IMR-90 (cell line): ENCODE measurements at regions not wholly inside any gene's neighbourhood (a gene's known extent, or its start where the extent isn't known, plus 50 kb on each side); places are given as distances from the start of the nearest gene placed in this dataset.

ENCODE experiments used
- CEBPB ChIP-seq: IDR thresholded peaks from 2 replicates; pipeline ENCODE4 v1.6.1; 2012; ENCODE audit warnings: low read depth, low read length, improper control_type of control experiment
- CHD1 ChIP-seq: IDR thresholded peaks from 2 replicates; pipeline ENCODE4 v1.6.1; 2012; ENCODE audit warnings: low read depth, low read length, improper control_type of control experiment
- CTCF ChIP-seq: conservative IDR thresholded peaks from 2 replicates; pipeline ENCODE4 v1.5.1; 2012; ENCODE audit warnings: mild to moderate bottlenecking, low read depth, low read length, improper control_type of control experiment
- FOS ChIP-seq: fragments of 150-350 bp; IDR thresholded peaks from 2 replicates; pipeline ENCODE4 v1.6.1; 2016; ENCODE audit warnings: low read depth, low read length
- MAFK ChIP-seq: IDR thresholded peaks from 2 replicates; pipeline ENCODE4 v1.6.1; 2012; ENCODE audit warnings: low read depth, low read length, improper control_type of control experiment
- MXI1 ChIP-seq: IDR thresholded peaks from 2 replicates; pipeline ENCODE4 v1.6.1; 2012; ENCODE audit warnings: low read depth, mild to moderate bottlenecking, low read length, moderate library complexity, borderline replicate concordance
- POLR2A ChIP-seq: IDR thresholded peaks from 2 replicates; pipeline ENCODE4 v1.6.1; 2012; ENCODE audit warnings: mild to moderate bottlenecking, low read depth, low read length
- RAD21 ChIP-seq: IDR thresholded peaks from 2 replicates; pipeline ENCODE4 v1.6.1; 2012; ENCODE audit warnings: low read length, improper control_type of control experiment
- RCOR1 ChIP-seq: IDR thresholded peaks from 2 replicates; pipeline ENCODE4 v1.6.1; 2012; ENCODE audit warnings: mild to moderate bottlenecking, low read length, improper control_type of control experiment; ENCODE audit not compliant: insufficient replicate concordance
- RFX5 ChIP-seq: IDR thresholded peaks from 2 replicates; pipeline ENCODE4 v1.8.0; 2012; ENCODE audit warnings: low read depth, mild to moderate bottlenecking, low read length, moderate library complexity
- SMC3 ChIP-seq: fragments of 150-350 bp; IDR thresholded peaks from 2 replicates; pipeline ENCODE4 v1.6.1; 2016; ENCODE audit warnings: low read depth, mild to moderate bottlenecking, antibody characterized with exemption, low read length, moderate library complexity

- no peak for TF ChIP-seq POLR2A
- TF ChIP-seq RAD21: no peak
- TF ChIP-seq CTCF: no peak
- TF ChIP-seq RFX5: no peak
- TF ChIP-seq SMC3: no peak
- TF ChIP-seq CHD1: no peak
- TF ChIP-seq FOS: no peak
- TF ChIP-seq MXI1: no peak
- no peak for TF ChIP-seq MAFK
- no peak for TF ChIP-seq RCOR1
- no peak for TF ChIP-seq CEBPB
Measured at GRCh38 chr21:16323596-16323995, 593.8 kb downstream of the USP25 start.
